Gastroesophageal sphincter (tissue), 3 donors: ENCODE measurements at regions not wholly inside any gene's neighbourhood (a gene's known extent, or its start where the extent isn't known, plus 50 kb on each side); places are given as distances from the start of the nearest gene placed in this dataset.

Experiments used
- EP300 ChIP-seq: sonication (generic); formaldehyde crosslinking; IDR thresholded peaks from one replicate; pipeline ENCODE4 v1.6.1; 2017; ENCODE audit warnings: antibody characterized with exemption, mild to moderate bottlenecking
- POLR2A ChIP-seq, 2 donors: fragments of 450-650 bp; IDR thresholded peaks; one replicate each; pipeline ENCODE4 v1.6.1; 2017; ENCODE audit warnings: antibody characterized with exemption in 2 of 2, mild to moderate bottlenecking in 2 of 2, moderate library complexity in 1 of 2
- POLR2AphosphoS5 ChIP-seq: sonication (generic); formaldehyde crosslinking; IDR thresholded peaks from one replicate; pipeline ENCODE4 v1.6.1; 2017; ENCODE audit warnings: antibody characterized with exemption
- TF ChIP-seq, protein P1 (sequence below), 4 experiments: fragments of 200-600 bp in 2 of 4; fragments of 450-650 bp in 2 of 4; sonication (generic) in 1 of 4; IDR thresholded peaks; one replicate each; pipeline ENCODE4 v1.5.1; 2017 to 2019; ENCODE audit warnings: antibody characterized with exemption in 4 of 4, mild to moderate bottlenecking in 2 of 4, moderate library complexity in 2 of 4

DNA sequence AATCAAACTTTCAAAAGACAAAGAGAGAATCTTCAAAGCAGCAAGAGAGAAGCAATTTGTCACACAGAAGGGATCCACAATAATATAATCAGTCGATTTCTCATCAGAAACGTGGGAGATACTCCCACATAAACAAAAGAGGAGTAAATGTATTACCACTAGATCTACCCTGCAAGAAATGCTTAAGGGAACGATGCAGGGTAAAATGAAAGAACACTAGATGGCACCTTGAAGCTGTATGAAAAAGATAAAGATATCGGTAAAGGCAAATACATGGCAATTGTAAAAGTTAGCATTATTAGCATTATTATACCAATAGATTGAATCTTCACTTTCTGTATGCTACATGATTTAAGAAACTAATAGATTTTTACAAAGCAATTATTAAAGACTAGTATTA, 677.0 kb downstream of the SUCLG1 start:
- TF ChIP-seq, protein P1, sequence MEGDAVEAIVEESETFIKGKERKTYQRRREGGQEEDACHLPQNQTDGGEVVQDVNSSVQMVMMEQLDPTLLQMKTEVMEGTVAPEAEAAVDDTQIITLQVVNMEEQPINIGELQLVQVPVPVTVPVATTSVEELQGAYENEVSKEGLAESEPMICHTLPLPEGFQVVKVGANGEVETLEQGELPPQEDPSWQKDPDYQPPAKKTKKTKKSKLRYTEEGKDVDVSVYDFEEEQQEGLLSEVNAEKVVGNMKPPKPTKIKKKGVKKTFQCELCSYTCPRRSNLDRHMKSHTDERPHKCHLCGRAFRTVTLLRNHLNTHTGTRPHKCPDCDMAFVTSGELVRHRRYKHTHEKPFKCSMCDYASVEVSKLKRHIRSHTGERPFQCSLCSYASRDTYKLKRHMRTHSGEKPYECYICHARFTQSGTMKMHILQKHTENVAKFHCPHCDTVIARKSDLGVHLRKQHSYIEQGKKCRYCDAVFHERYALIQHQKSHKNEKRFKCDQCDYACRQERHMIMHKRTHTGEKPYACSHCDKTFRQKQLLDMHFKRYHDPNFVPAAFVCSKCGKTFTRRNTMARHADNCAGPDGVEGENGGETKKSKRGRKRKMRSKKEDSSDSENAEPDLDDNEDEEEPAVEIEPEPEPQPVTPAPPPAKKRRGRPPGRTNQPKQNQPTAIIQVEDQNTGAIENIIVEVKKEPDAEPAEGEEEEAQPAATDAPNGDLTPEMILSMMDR (IDR thresholded peaks at IDR 0.05): no peak
- no peak for TF ChIP-seq POLR2AphosphoS5
- no peak for TF ChIP-seq EP300
- no peak for TF ChIP-seq POLR2A (IDR thresholded peaks at IDR 0.05)
